Neural progenitor cell (in vitro differentiated cells): ENCODE measurements at regions not wholly inside any gene's neighbourhood (a gene's known extent, or its start where the extent isn't known, plus 50 kb on each side); places are given as distances from the start of the nearest gene placed in this dataset.
A peak's percentile ranks its signal among the peaks of the same experiment; 100 is the strongest.

Experiments
- DNase-seq: peaks from one replicate; pipeline ENCODE4 v3.0.0-alpha.2; 2016; ENCODE audit warnings: low spot score
- H2AFZ ChIP-seq: fragments of 200-600 bp; sonication (generic); replicated peaks from 2 replicates; pipeline ENCODE4 v1.6.1; 2016; ENCODE audit warnings: antibody characterized with exemption
- H3F3A ChIP-seq: fragments of 200-600 bp; sonication (generic); 2 replicates; pipeline ENCODE4 v1.6.1; 2016; ENCODE audit warnings: antibody characterized with exemption, low read depth
- H3K27ac ChIP-seq: fragments of 200-600 bp; sonication (generic); 2 replicates; pipeline ENCODE4 v1.5.1; 2016; ENCODE audit warnings: mild to moderate bottlenecking
- H3K27me3 ChIP-seq: fragments of 200-600 bp; sonication (generic); 2 replicates; pipeline ENCODE4 v1.6.1; 2016; ENCODE audit warnings: mild to moderate bottlenecking, moderate library complexity
- H3K36me3 ChIP-seq: fragments of 200-600 bp; sonication (generic); 2 replicates; pipeline ENCODE4 v1.5.1; 2016
- H3K4me1 ChIP-seq: fragments of 200-600 bp; sonication (generic); 2 replicates; pipeline ENCODE4 v1.6.1; 2016; ENCODE audit warnings: mixed run types
- H3K4me2 ChIP-seq: fragments of 200-600 bp; sonication (generic); 2 replicates; pipeline ENCODE4 v1.6.1; 2016
- H3K4me3 ChIP-seq: fragments of 200-600 bp; sonication (generic); 2 replicates; pipeline ENCODE4 v1.5.1; 2016
- H3K79me2 ChIP-seq: fragments of 200-600 bp; sonication (generic); 2 replicates; pipeline ENCODE4 v1.6.1; 2016; ENCODE audit warnings: low read depth
- H3K9ac ChIP-seq: fragments of 200-600 bp; sonication (generic); 2 replicates; pipeline ENCODE4 v1.6.1; 2016
- H3K9me3 ChIP-seq: fragments of 200-600 bp; sonication (generic); 2 replicates; pipeline ENCODE4 v1.5.1; 2016; ENCODE audit warnings: low read depth
- H4K20me1 ChIP-seq: fragments of 200-600 bp; sonication (generic); 2 replicates; pipeline ENCODE4 v1.6.1; 2016; ENCODE audit warnings: low read depth
- H3K27ac Mint-ChIP-seq: 3 replicates; pipeline ENCODE4 v1.8.0; 2021; ENCODE audit warnings: mixed read lengths
- H3K27me3 Mint-ChIP-seq: 2 replicates; pipeline ENCODE4 v1.8.0; 2022; ENCODE audit warnings: low read depth, mild to moderate bottlenecking, inconsistent platforms, moderate library complexity, mixed read lengths; ENCODE audit not compliant: insufficient read depth
- H3K36me3 Mint-ChIP-seq: 3 replicates; pipeline ENCODE4 v1.8.0; 2021; ENCODE audit warnings: mixed read lengths
- H3K4me1 Mint-ChIP-seq: 3 replicates; pipeline ENCODE4 v1.8.0; 2021; ENCODE audit warnings: mixed read lengths
- H3K4me3 Mint-ChIP-seq: 3 replicates; pipeline ENCODE4 v1.8.0; 2021; ENCODE audit warnings: mild to moderate bottlenecking, moderate library complexity, mixed read lengths
- H3K9me3 Mint-ChIP-seq: 3 replicates; pipeline ENCODE4 v1.8.0; 2020; ENCODE audit warnings: mixed read lengths
- EZH2 ChIP-seq: fragments of 200-600 bp; sonication (generic); IDR thresholded peaks from 2 replicates; pipeline ENCODE4 v1.6.1; 2017; ENCODE audit warnings: antibody characterized with exemption, mild to moderate bottlenecking, moderate library complexity
- EZH2phosphoT487 ChIP-seq: fragments of 200-600 bp; sonication (generic); IDR thresholded peaks from 2 replicates; pipeline ENCODE4 v1.6.1; 2017; ENCODE audit warnings: antibody characterized with exemption
- TF ChIP-seq, protein P1 (sequence below): fragments of 200-600 bp; sonication (generic); IDR thresholded peaks from 2 replicates; pipeline ENCODE4 v1.5.1; 2017; ENCODE audit warnings: antibody characterized with exemption, mild to moderate bottlenecking

DNA sequence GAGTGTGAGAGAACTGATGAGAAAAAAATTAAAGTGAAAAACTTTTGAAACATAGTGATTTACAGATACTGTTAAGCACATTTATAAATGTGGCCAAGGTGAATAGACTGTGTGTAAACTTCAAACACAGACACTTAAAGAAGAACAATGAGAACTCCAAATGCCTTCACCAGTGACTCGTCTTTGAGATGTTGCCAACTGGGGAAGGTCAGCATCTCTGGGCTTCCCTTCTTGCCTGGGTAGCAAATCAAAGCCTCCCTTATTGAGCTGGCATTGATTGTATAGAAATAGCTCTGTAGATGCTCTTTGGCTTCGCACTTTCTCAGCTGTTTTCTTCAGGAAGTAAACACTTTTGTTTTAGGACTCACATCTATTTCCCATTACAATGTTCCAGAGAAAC lies 177.3 kb upstream of the SGCG start:
- TF ChIP-seq EZH2, result no peak
- TF ChIP-seq, protein P1, sequence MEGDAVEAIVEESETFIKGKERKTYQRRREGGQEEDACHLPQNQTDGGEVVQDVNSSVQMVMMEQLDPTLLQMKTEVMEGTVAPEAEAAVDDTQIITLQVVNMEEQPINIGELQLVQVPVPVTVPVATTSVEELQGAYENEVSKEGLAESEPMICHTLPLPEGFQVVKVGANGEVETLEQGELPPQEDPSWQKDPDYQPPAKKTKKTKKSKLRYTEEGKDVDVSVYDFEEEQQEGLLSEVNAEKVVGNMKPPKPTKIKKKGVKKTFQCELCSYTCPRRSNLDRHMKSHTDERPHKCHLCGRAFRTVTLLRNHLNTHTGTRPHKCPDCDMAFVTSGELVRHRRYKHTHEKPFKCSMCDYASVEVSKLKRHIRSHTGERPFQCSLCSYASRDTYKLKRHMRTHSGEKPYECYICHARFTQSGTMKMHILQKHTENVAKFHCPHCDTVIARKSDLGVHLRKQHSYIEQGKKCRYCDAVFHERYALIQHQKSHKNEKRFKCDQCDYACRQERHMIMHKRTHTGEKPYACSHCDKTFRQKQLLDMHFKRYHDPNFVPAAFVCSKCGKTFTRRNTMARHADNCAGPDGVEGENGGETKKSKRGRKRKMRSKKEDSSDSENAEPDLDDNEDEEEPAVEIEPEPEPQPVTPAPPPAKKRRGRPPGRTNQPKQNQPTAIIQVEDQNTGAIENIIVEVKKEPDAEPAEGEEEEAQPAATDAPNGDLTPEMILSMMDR, result no peak
- TF ChIP-seq EZH2phosphoT487, result no peak

DNA sequence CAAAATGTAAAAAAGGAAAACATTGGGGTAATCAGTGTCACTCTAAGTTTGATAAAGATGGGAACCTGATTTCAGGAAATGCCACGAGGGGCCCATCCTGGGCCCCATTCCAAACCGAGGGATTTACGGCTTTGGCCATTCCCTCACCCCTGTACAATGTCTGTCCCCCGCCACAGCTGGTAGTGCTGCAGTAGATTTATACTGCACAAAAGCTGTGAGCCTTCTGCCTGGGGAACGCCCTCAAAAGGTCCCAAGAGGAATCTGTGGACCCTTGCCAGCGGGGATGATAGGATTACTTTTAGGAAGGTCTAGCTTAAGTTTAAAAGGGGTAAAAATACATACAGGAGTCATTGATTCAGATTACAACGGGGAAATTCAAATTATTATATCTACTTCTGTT lies 173.4 kb upstream of the SGCG start:
- TF ChIP-seq EZH2 (no peak), EZH2phosphoT487 (no peak)
- TF ChIP-seq, protein P1, result no peak
- H3K9me3 ChIP-seq, result no peaks in the 10 kb centered on the region
- peaks cover 9% of the 10 kb centered on the region for H3K9me3 Mint-ChIP-seq

More for the DNA sequence above, 177.3 kb upstream of the SGCG start:
- no peak overlapping the region for H3K9ac ChIP-seq
- Mint-ChIP-seq H3K9me3 (peaks cover 17% of the 10 kb centered on the region), H3K4me3 (no peak overlapping the region), H3K36me3 (no peaks in the 10 kb centered on the region), H3K27me3 (peaks cover 2% of the 10 kb centered on the region), H3K27ac (no peak overlapping the region), H3K4me1 (no peaks in the 10 kb centered on the region)
- H3K9me3 ChIP-seq, result no peaks in the 10 kb centered on the region
- H4K20me1 ChIP-seq, result no peaks in the 10 kb centered on the region
- H2AFZ ChIP-seq, result no peak overlapping the region
- H3K27ac ChIP-seq, result no peak overlapping the region
- no peak overlapping the region for H3K4me2 ChIP-seq
- DNase-seq, result no peak
- H3K4me1 ChIP-seq, result no peaks in the 10 kb centered on the region
- no peak overlapping the region for H3K4me3 ChIP-seq
- H3K79me2 ChIP-seq, result no peaks in the 10 kb centered on the region
- H3F3A ChIP-seq, result no peaks in the 10 kb centered on the region
- no peaks in the 10 kb centered on the region for H3K27me3 ChIP-seq
- H3K36me3 ChIP-seq, result no peaks in the 10 kb centered on the region

DNA sequence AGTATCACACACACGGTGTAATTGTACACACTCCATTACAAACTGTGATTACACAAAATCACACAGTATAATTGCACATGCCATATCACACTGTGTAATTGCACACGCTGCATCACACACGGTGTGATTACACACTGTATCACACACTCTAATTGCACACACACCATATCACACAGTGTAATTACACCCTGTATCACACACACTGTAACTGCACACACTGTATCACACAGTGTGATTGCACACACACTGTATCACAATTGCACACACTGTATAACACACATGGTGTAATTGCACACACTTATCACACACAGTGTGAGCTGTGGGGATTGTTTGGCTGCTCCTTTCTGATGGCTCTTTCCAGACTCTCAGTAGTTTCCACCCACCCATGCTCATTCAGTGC lies 162.6 kb upstream of the SGCG start:
- H3K9ac ChIP-seq, result no peak overlapping the region
- H3K79me2 ChIP-seq, result no peaks in the 10 kb centered on the region
- H3K4me2 ChIP-seq, result no peak overlapping the region
- H2AFZ ChIP-seq, result no peak overlapping the region
- no peaks in the 10 kb centered on the region for H4K20me1 ChIP-seq
- no peaks in the 10 kb centered on the region for H3K27me3 ChIP-seq
- TF ChIP-seq, protein P1, result no peak
- TF ChIP-seq EZH2phosphoT487 (no peak), EZH2 (no peak)
- no peak overlapping the region for H3K4me3 Mint-ChIP-seq
- DNase-seq, result no peak
- peaks cover 8% of the 10 kb centered on the region for H3K9me3 Mint-ChIP-seq
- H3K36me3 ChIP-seq, result no peaks in the 10 kb centered on the region
- no peaks in the 10 kb centered on the region for H3K9me3 ChIP-seq
- H3K4me1 Mint-ChIP-seq, result peaks cover 2% of the 10 kb centered on the region
- no peaks in the 10 kb centered on the region for H3F3A ChIP-seq
- H3K27me3 Mint-ChIP-seq, result no peaks in the 10 kb centered on the region
- no peaks in the 10 kb centered on the region for H3K4me1 ChIP-seq
- no peak overlapping the region for H3K27ac ChIP-seq
- no peak overlapping the region for H3K4me3 ChIP-seq
- no peak overlapping the region for H3K27ac Mint-ChIP-seq
- H3K36me3 Mint-ChIP-seq, result no peaks in the 10 kb centered on the region

More for the DNA sequence above, 173.4 kb upstream of the SGCG start:
- H3K4me1 Mint-ChIP-seq, result no peaks in the 10 kb centered on the region
- no peak overlapping the region for H3K4me3 Mint-ChIP-seq
- H3K4me1 ChIP-seq, result no peaks in the 10 kb centered on the region
- no peaks in the 10 kb centered on the region for H3K27me3 ChIP-seq
- no peak overlapping the region for H2AFZ ChIP-seq
- no peak overlapping the region for H3K9ac ChIP-seq
- no peak overlapping the region for H3K4me3 ChIP-seq
- no peak overlapping the region for H3K4me2 ChIP-seq
- H3K36me3 ChIP-seq, result no peaks in the 10 kb centered on the region
- no peaks in the 10 kb centered on the region for H3K79me2 ChIP-seq
- no peaks in the 10 kb centered on the region for H3F3A ChIP-seq
- no peaks in the 10 kb centered on the region for H4K20me1 ChIP-seq
- peak overlapping the region; percentile 28 for H3K27ac Mint-ChIP-seq
- H3K27me3 Mint-ChIP-seq, result no peaks in the 10 kb centered on the region
- H3K27ac ChIP-seq, result no peak overlapping the region
- H3K36me3 Mint-ChIP-seq, result no peaks in the 10 kb centered on the region
- DNase-seq, result no peak
